Mammary epithelial cell (primary cell): ENCODE measurements at regions not wholly inside any gene's neighbourhood (a gene's known extent, or its start where the extent isn't known, plus 50 kb on each side); places are given as distances from the start of the nearest gene placed in this dataset.

Experiments
- CTCF ChIP-seq, 2 donors: IDR thresholded peaks in 1 of 2; conservative IDR thresholded peaks in 1 of 2; 2 replicates each; pipeline ENCODE4 v1.5.1; 2011 to 2012; ENCODE audit warnings: inconsistent platforms in 2 of 2, low read length in 2 of 2, mild to moderate bottlenecking in 2 of 2, control low read depth in 1 of 2, low read depth in 1 of 2; ENCODE audit not compliant: insufficient read depth in 1 of 2; ENCODE audit errors: extremely low read depth in 1 of 2
- EZH2 ChIP-seq: IDR thresholded peaks from 2 replicates; pipeline ENCODE4 v1.6.1; 2012; ENCODE audit warnings: low read length, inconsistent platforms, borderline replicate concordance

DNA sequence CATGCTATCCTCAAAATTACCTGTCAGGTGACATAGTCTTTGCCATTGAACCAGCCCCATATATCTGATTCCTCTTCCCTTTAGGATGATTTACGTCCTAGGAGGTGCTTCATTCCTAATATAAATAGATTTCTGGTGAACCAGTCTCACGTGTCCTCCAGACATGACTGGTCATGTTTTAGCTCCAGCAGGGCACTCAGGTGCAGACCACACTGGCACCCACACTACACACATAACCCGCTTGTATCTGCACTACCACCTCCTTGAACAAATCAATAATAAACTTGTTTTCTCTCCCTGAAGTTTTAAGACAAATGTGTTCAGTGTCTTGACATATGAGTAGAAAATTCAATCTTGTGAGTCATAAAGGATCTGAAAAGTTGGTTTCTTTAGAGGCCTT lies 155.5 kb downstream of the GOLIM4 start:
- no peak for TF ChIP-seq CTCF (conservative IDR thresholded peaks at IDR 0.05 in 1 of 2, IDR thresholded peaks at IDR 0.05 in 1 of 2; ENCODE audit: extremely low read depth in 1 of 2, insufficient read depth in 1 of 2, low read depth in 1 of 2, low read length in 2 of 2)
- TF ChIP-seq EZH2 = no peak
